Erythroblast (primary cell): ENCODE measurements at regions not wholly inside any gene's neighbourhood (a gene's known extent, or its start where the extent isn't known, plus 50 kb on each side); places are given as distances from the start of the nearest gene placed in this dataset.

ENCODE experiments used
- DNase-seq, 2 experiments: peaks; one replicate each; lab custom pipeline; 2025; lab: John Stamatoyannopoulos, UW
- GATA1 ChIP-seq: IDR thresholded peaks from 2 replicates; pipeline ENCODE4 v1.6.1; 2011; ENCODE audit warnings: low read depth, mild to moderate bottlenecking, control low read depth, low read length, moderate library complexity
- POLR2A ChIP-seq: IDR thresholded peaks from 2 replicates; pipeline ENCODE4 v1.6.1; 2011; ENCODE audit warnings: mild to moderate bottlenecking, low read length

GRCh38 chr15:47974724-47975123 lies 146.1 kb upstream of the SLC24A5 start:
- DNase-seq = no peak
- TF ChIP-seq GATA1 (no peak), POLR2A (no peak)

- DNase-seq = no peak
- TF ChIP-seq GATA1 (no peak), POLR2A (no peak)
These were observed 145.4 kb upstream of the SLC24A5 start for GRCh38 chr15:47975427-47975826.

- TF ChIP-seq GATA1 (no peak), POLR2A (no peak)
These were observed 137.3 kb upstream of the SLC24A5 start for GRCh38 chr15:47983533-47983932.

GRCh38 chr15:47985568-47985967 lies 135.2 kb upstream of the SLC24A5 start:
- TF ChIP-seq POLR2A = no peak
- TF ChIP-seq GATA1 = no peak
- DNase-seq = no peak

More at GRCh38 chr15:47983533-47983932, 137.3 kb upstream of the SLC24A5 start:
- DNase-seq = no peak

- no peak for DNase-seq
- TF ChIP-seq GATA1 = no peak
- no peak for TF ChIP-seq POLR2A
These were observed 133.3 kb upstream of the SLC24A5 start for GRCh38 chr15:47987461-47987860.

- no peak for TF ChIP-seq POLR2A
- TF ChIP-seq GATA1 = no peak
- DNase-seq = peak; percentile 28 to 50
These were observed 132.8 kb upstream of the SLC24A5 start for GRCh38 chr15:47987908-47988532.

GRCh38 chr15:47988564-47988963 lies 132.2 kb upstream of the SLC24A5 start:
- DNase-seq = no peak
- TF ChIP-seq GATA1 (no peak), POLR2A (no peak)

GRCh38 chr15:47990821-47991220 lies 130.0 kb upstream of the SLC24A5 start:
- TF ChIP-seq GATA1 = no peak
- no peak for TF ChIP-seq POLR2A

GRCh38 chr15:47991357-47991756 lies 129.4 kb upstream of the SLC24A5 start:
- no peak for TF ChIP-seq GATA1
- TF ChIP-seq POLR2A = no peak
- no peak for DNase-seq

More at GRCh38 chr15:47990821-47991220, 130.0 kb upstream of the SLC24A5 start:
- DNase-seq = no peak

- DNase-seq = no peak
- TF ChIP-seq GATA1 (no peak), POLR2A (no peak)
These were observed 127.7 kb upstream of the SLC24A5 start for GRCh38 chr15:47993051-47993450.

- TF ChIP-seq GATA1 = no peak
- TF ChIP-seq POLR2A = no peak
- DNase-seq = no peak
These were observed 123.4 kb upstream of the SLC24A5 start for GRCh38 chr15:47997195-47998080.

GRCh38 chr15:47998619-47999019 lies 122.2 kb upstream of the SLC24A5 start:
- no peak for TF ChIP-seq GATA1
- no peak for TF ChIP-seq POLR2A
- DNase-seq = no peak

- DNase-seq = no peak
These were observed 119.3 kb upstream of the SLC24A5 start for GRCh38 chr15:48001393-48002039.

GRCh38 chr15:48002767-48003166 lies 118.0 kb upstream of the SLC24A5 start:
- no peak for DNase-seq
- no peak for TF ChIP-seq GATA1
- TF ChIP-seq POLR2A = no peak

More at GRCh38 chr15:48001393-48002039, 119.3 kb upstream of the SLC24A5 start:
- no peak for TF ChIP-seq GATA1
- TF ChIP-seq POLR2A = no peak
